Mesothelial cell of epicardium (in vitro differentiated cells): ENCODE measurements at regions not wholly inside any gene's neighbourhood (a gene's known extent, or its start where the extent isn't known, plus 50 kb on each side); places are given as distances from the start of the nearest gene placed in this dataset.

Experiments used
- DNase-seq, 2 experiments: peaks; one replicate each; pipeline ENCODE4 v3.0.0; 2021; ENCODE audit warnings: low spot score in 2 of 2; ENCODE audit not compliant: unreplicated experiment in 2 of 2
- H3K27ac Mint-ChIP-seq: 2 replicates; pipeline ENCODE4 v1.8.0; 2021; ENCODE audit warnings: mixed read lengths
- H3K27me3 Mint-ChIP-seq: 2 replicates; pipeline ENCODE4 v1.8.0; 2021; ENCODE audit warnings: low read depth, mixed read lengths
- H3K36me3 Mint-ChIP-seq: 2 replicates; pipeline ENCODE4 v1.8.0; 2021; ENCODE audit warnings: mixed read lengths
- H3K4me1 Mint-ChIP-seq: 2 replicates; pipeline ENCODE4 v1.8.0; 2021; ENCODE audit warnings: mixed read lengths
- H3K4me3 Mint-ChIP-seq: 2 replicates; pipeline ENCODE4 v1.8.0; 2021; ENCODE audit warnings: mild to moderate bottlenecking, moderate library complexity, mixed read lengths
- H3K9me3 Mint-ChIP-seq: 2 replicates; pipeline ENCODE4 v1.8.0; 2021; ENCODE audit warnings: mixed read lengths
- TF ChIP-seq, protein P1 (sequence below): fragments of 200-600 bp; sonication (generic); IDR thresholded peaks from one replicate; pipeline ENCODE4 v1.5.0; 2021; ENCODE audit warnings: antibody characterized with exemption; ENCODE audit not compliant: unreplicated experiment

DNA sequence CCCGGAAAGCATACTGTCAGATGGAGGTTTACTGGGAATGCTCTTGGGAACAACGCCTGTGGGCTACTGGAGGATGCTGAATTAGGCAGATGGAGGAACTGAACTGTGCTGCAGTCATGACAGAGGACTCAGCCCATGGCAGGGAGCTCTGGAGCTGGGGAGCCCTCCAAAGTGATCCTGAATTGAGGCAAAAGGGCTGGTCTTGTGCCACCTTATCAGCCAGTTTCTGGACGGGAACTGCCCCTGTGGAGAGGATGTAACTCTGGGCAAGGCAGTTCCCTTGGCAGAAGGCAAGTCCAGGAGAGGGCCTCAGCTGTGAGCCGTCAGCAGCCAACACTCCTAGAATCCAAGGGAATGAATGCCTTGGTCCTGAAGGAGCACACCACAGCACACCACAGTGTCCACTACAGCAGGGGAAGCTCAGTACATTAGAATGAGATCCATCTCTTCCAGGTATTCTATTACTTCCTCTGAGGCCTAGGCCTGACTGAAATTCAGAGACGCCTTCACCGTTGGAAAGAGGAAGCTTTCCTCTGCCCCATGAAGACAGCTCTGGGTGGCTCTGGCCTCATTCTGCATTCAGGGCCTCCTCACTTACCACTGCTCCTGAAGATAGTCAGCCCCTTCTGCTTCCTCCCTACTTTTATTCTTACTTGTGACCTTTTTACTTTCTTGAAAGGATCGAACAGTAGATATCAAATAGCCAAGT lies 139.6 kb upstream of the GPR26 start:
- H3K36me3 Mint-ChIP-seq, result no peaks in the 10 kb centered on the region
- H3K9me3 Mint-ChIP-seq, result no peaks in the 10 kb centered on the region
- H3K27me3 Mint-ChIP-seq, result peaks cover 71% of the 10 kb centered on the region
- H3K4me3 Mint-ChIP-seq, result no peak overlapping the region
- DNase-seq, result no peak
- H3K4me1 Mint-ChIP-seq, result no peaks in the 10 kb centered on the region
- H3K27ac Mint-ChIP-seq, result no peak overlapping the region
- TF ChIP-seq, protein P1, sequence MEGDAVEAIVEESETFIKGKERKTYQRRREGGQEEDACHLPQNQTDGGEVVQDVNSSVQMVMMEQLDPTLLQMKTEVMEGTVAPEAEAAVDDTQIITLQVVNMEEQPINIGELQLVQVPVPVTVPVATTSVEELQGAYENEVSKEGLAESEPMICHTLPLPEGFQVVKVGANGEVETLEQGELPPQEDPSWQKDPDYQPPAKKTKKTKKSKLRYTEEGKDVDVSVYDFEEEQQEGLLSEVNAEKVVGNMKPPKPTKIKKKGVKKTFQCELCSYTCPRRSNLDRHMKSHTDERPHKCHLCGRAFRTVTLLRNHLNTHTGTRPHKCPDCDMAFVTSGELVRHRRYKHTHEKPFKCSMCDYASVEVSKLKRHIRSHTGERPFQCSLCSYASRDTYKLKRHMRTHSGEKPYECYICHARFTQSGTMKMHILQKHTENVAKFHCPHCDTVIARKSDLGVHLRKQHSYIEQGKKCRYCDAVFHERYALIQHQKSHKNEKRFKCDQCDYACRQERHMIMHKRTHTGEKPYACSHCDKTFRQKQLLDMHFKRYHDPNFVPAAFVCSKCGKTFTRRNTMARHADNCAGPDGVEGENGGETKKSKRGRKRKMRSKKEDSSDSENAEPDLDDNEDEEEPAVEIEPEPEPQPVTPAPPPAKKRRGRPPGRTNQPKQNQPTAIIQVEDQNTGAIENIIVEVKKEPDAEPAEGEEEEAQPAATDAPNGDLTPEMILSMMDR, result no peak

GRCh38 chr10:123527151-123527550 lies 139.0 kb upstream of the GPR26 start:
- H3K4me1 Mint-ChIP-seq, result no peaks in the 10 kb centered on the region
- TF ChIP-seq, protein P1, result no peak
- peaks cover 4% of the 10 kb centered on the region for H3K9me3 Mint-ChIP-seq
- H3K27me3 Mint-ChIP-seq, result peaks cover 69% of the 10 kb centered on the region
- H3K4me3 Mint-ChIP-seq, result no peak overlapping the region
- H3K36me3 Mint-ChIP-seq, result no peaks in the 10 kb centered on the region
- H3K27ac Mint-ChIP-seq, result no peak overlapping the region
- no peak for DNase-seq

GRCh38 chr10:123529146-123529760 lies 136.9 kb upstream of the GPR26 start:
- Mint-ChIP-seq H3K27ac (no peak overlapping the region), H3K4me1 (no peaks in the 10 kb centered on the region), H3K27me3 (peaks cover 67% of the 10 kb centered on the region), H3K4me3 (no peak overlapping the region), H3K36me3 (no peaks in the 10 kb centered on the region), H3K9me3 (peaks cover 14% of the 10 kb centered on the region)
- TF ChIP-seq, protein P1, result no peak
- no peak for DNase-seq

DNA sequence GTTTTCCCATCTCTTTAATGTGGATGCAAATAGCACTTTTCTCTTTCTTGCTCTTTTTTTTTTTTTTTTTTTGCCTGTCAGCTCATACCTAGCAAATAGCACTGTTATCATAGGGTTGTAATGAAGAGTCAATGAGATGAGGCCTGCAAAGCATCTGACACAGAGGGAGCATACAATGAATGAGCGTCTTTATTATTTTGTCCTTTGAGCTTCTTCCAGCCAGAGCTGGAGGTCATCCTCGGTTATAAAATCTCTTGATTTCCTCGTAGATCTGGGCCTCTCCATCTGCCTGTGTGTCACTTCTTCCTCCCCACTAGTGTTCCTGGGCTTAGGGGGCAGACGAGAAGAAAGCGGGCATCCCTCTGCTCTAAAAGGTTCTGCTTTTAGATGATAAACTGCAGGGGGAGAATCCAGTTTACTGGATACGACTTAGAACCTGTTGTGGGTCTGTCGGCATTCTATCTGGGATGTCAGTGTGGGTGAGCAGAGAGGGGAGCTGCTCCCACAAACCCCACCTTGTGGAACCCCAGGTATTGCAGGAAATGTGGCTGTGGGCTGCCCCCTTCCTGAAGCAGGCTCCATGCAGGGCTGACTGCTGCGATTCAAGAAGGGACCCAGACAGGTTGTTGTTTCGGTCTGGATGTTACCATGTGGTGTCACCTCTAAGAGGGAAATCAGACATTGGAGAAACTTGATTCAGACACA lies 135.8 kb upstream of the GPR26 start:
- H3K27me3 Mint-ChIP-seq, result peaks cover 72% of the 10 kb centered on the region
- H3K4me1 Mint-ChIP-seq, result no peaks in the 10 kb centered on the region
- TF ChIP-seq, protein P1, result no peak
- no peak for DNase-seq
- H3K27ac Mint-ChIP-seq, result no peak overlapping the region
- no peaks in the 10 kb centered on the region for H3K36me3 Mint-ChIP-seq
- no peak overlapping the region for H3K4me3 Mint-ChIP-seq
- H3K9me3 Mint-ChIP-seq, result peaks cover 14% of the 10 kb centered on the region

- Mint-ChIP-seq H3K27me3 (peaks cover 55% of the 10 kb centered on the region), H3K9me3 (peaks cover 14% of the 10 kb centered on the region), H3K4me3 (no peak overlapping the region), H3K36me3 (no peaks in the 10 kb centered on the region), H3K27ac (no peak overlapping the region), H3K4me1 (no peaks in the 10 kb centered on the region)
- no peak for DNase-seq
- TF ChIP-seq, protein P1, result no peak
These were observed 130.8 kb upstream of the GPR26 start for GRCh38 chr10:123535386-123535785.
